Gastrocnemius medialis (tissue), 4 donors: ENCODE measurements at regions not wholly inside any gene's neighbourhood (a gene's known extent, or its start where the extent isn't known, plus 50 kb on each side); places are given as distances from the start of the nearest gene placed in this dataset.

Experiments used
- POLR2A ChIP-seq, 2 donors: fragments of 450-650 bp; IDR thresholded peaks; one replicate each; pipeline ENCODE4 v1.6.1; 2017; ENCODE audit warnings: antibody characterized with exemption in 2 of 2, mild to moderate bottlenecking in 2 of 2, moderate library complexity in 2 of 2
- TF ChIP-seq, protein P1 (sequence below), 5 experiments: fragments of 450-650 bp in 3 of 5; fragments of 200-600 bp in 2 of 5; sonication (generic) in 2 of 5; IDR thresholded peaks in 4 of 5; conservative IDR thresholded peaks in 1 of 5; 1 replicate in 4 of 5; 2 replicates in 1 of 5; pipeline ENCODE4 v1.5.1; 2016 to 2019; ENCODE audit warnings: antibody characterized with exemption in 5 of 5, mild to moderate bottlenecking in 3 of 5, moderate library complexity in 3 of 5

DNA sequence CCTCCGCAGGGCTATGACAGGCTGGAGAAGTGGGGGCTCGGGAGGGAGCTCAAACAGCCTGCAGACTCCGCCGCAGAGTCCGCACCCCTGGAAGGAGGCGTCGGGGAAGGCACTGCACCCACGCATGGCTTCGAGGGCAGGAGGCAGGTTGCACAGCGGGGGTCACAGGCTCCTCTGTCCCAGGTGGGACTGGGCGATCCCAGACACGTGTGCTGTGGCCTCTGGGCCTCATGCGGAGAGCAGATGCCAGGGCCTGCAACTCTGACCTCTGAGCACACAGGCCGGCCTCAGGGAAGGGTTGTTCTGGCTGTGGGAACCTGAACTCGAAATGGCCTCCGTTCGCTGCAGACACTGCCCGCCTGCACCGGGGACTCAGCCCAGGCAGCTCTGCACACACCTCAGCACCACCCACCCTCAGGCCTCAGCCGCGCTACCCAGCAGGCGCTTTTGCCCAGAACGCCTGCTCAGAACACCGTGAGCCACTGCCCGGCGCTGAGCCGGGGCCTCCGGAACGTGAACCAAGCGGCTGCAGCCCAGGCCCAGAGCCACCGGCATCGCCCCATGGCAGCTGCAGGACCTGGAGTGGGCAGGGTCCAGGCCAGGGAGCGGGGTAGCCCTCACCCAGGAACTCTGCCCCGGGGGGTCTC lies 71.8 kb upstream of the ADGRA1 start:
- TF ChIP-seq, protein P1, sequence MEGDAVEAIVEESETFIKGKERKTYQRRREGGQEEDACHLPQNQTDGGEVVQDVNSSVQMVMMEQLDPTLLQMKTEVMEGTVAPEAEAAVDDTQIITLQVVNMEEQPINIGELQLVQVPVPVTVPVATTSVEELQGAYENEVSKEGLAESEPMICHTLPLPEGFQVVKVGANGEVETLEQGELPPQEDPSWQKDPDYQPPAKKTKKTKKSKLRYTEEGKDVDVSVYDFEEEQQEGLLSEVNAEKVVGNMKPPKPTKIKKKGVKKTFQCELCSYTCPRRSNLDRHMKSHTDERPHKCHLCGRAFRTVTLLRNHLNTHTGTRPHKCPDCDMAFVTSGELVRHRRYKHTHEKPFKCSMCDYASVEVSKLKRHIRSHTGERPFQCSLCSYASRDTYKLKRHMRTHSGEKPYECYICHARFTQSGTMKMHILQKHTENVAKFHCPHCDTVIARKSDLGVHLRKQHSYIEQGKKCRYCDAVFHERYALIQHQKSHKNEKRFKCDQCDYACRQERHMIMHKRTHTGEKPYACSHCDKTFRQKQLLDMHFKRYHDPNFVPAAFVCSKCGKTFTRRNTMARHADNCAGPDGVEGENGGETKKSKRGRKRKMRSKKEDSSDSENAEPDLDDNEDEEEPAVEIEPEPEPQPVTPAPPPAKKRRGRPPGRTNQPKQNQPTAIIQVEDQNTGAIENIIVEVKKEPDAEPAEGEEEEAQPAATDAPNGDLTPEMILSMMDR (IDR thresholded peaks at IDR 0.05 in 4 of 5, conservative IDR thresholded peaks at IDR 0.05 in 1 of 5): no peak
- TF ChIP-seq POLR2A (IDR thresholded peaks at IDR 0.05): no peak
